DND-41 (cell line): ENCODE measurements at regions not wholly inside any gene's neighbourhood (a gene's known extent, or its start where the extent isn't known, plus 50 kb on each side); places are given as distances from the start of the nearest gene placed in this dataset.

ENCODE experiments used
- ATAC-seq: fragments of 200-7000 bp; cut with Tn5 transposase; 3 replicates; pipeline ENCODE4 v1.9.1; 2021; ENCODE audit warnings: low read depth; ENCODE audit not compliant: insufficient read depth
- DNase-seq: peaks from one replicate; pipeline ENCODE4 v3.0.0-alpha.2; 2020
- H2AFZ ChIP-seq: 2 replicates; pipeline ENCODE4 v1.6.0; 2012; ENCODE audit warnings: low read depth, low read length
- H3K27ac ChIP-seq: 2 replicates; pipeline ENCODE4 v1.5.1; 2012; ENCODE audit warnings: low read length, inconsistent platforms
- H3K27me3 ChIP-seq: fragments of 200-600 bp; sonication (generic); 2 replicates; pipeline ENCODE4 v1.6.0; 2012; ENCODE audit warnings: low read length, mild to moderate bottlenecking, inconsistent platforms; ENCODE audit not compliant: insufficient read depth, poor library complexity
- H3K36me3 ChIP-seq: 2 replicates; pipeline ENCODE4 v1.5.1; 2012; ENCODE audit warnings: low read length, inconsistent platforms; ENCODE audit not compliant: insufficient read depth
- H3K4me1 ChIP-seq: 2 replicates; pipeline ENCODE4 v1.5.1; 2012; ENCODE audit warnings: mild to moderate bottlenecking, low read length; ENCODE audit not compliant: insufficient read depth
- H3K4me2 ChIP-seq: 2 replicates; pipeline ENCODE4 v1.6.0; 2012; ENCODE audit warnings: mild to moderate bottlenecking, moderate library complexity, low read length, inconsistent platforms; ENCODE audit not compliant: insufficient read depth
- H3K4me3 ChIP-seq, 2 experiments: fragments of 200-600 bp in 1 of 2; shearing (Covaris generic) in 1 of 2; 2 replicates each; pipeline ENCODE4 v1.5.1; 2012 to 2016; ENCODE audit warnings: inconsistent platforms in 2 of 2, low read length in 2 of 2, mild to moderate bottlenecking in 2 of 2, low read depth in 1 of 2, moderate library complexity in 1 of 2
- H3K79me2 ChIP-seq: 2 replicates; pipeline ENCODE4 v1.6.0; 2012; ENCODE audit warnings: low read length, inconsistent platforms; ENCODE audit not compliant: insufficient read depth
- H3K9ac ChIP-seq: 2 replicates; pipeline ENCODE4 v1.6.0; 2012; ENCODE audit warnings: low read depth, mild to moderate bottlenecking, inconsistent platforms, low read length, moderate library complexity
- H3K9me3 ChIP-seq: 2 replicates; pipeline ENCODE4 v1.5.1; 2012; ENCODE audit warnings: low read length, moderate library complexity, mild to moderate bottlenecking, inconsistent platforms; ENCODE audit not compliant: insufficient read depth, severe bottlenecking
- H4K20me1 ChIP-seq: 2 replicates; pipeline ENCODE4 v1.6.0; 2012; ENCODE audit warnings: low read length; ENCODE audit not compliant: insufficient read depth
- EZH2 ChIP-seq: IDR thresholded peaks from 3 replicates; pipeline ENCODE4 v1.6.1; 2012; ENCODE audit warnings: borderline replicate concordance, low read depth, mild to moderate bottlenecking, moderate library complexity, low read length, inconsistent platforms; ENCODE audit not compliant: severe bottlenecking
- TF ChIP-seq, protein P1 (sequence below): IDR thresholded peaks from 2 replicates; pipeline ENCODE4 v1.5.1; 2012; ENCODE audit warnings: borderline replicate concordance, low read length, moderate library complexity, mild to moderate bottlenecking; ENCODE audit not compliant: poor library complexity, severe bottlenecking; ENCODE audit errors: extremely low read depth

DNA sequence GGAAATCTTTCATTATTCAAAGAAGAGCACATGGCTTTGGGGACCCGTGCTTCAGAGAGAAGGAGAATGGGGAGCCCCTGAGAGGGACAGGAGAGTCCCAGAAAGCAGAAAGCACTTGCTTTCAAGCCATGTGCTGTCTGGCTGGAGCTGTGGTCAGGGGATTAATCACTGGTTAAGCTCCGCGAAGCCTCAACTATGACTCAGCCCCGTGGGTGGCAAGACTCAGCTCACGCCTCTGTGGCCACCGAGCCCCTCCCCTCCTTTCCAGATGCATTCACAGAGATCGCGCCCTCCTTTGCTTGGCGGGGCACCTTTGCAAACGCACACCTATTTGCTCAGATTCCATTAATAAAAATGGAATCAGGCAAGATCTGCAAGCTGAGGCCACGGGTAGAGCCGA is 202.9 kb upstream of the TCERG1L start:
- ATAC-seq, result no peak

DNA sequence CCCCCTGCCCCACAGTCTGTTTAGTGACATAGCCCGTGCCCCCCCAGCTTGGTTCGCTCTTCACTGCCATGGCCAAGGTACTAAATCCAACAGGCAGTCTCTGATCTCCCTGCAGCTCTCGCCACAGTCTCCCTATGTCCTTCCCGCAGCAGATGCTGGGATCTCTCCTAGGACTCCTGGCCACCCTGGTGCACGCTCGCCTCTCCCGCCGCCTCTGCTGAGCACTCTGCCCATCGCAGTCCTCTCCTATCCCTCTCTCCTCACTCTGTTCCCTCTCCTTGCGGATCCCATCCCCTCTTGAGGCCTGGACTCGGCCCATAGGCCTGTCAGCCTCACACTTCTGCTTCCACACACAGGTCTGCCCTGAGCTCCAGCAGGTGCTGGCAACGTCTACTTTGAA is 204.8 kb upstream of the TCERG1L start:
- Histone ChIP-seq H3K4me2 (no peak overlapping the region), H3K27me3 (no peaks in the 10 kb centered on the region), H3K27ac (no peak overlapping the region), H2AFZ (no peak overlapping the region), H3K79me2 (no peaks in the 10 kb centered on the region), H3K36me3 (no peaks in the 10 kb centered on the region), H3K4me1 (no peaks in the 10 kb centered on the region), H3K9ac (no peak overlapping the region), H4K20me1 (no peaks in the 10 kb centered on the region), H3K9me3 (no peaks in the 10 kb centered on the region), H3K4me3 (no peak overlapping the region)
- ATAC-seq (no peak), DNase-seq (no peak)
- TF ChIP-seq, protein P1, sequence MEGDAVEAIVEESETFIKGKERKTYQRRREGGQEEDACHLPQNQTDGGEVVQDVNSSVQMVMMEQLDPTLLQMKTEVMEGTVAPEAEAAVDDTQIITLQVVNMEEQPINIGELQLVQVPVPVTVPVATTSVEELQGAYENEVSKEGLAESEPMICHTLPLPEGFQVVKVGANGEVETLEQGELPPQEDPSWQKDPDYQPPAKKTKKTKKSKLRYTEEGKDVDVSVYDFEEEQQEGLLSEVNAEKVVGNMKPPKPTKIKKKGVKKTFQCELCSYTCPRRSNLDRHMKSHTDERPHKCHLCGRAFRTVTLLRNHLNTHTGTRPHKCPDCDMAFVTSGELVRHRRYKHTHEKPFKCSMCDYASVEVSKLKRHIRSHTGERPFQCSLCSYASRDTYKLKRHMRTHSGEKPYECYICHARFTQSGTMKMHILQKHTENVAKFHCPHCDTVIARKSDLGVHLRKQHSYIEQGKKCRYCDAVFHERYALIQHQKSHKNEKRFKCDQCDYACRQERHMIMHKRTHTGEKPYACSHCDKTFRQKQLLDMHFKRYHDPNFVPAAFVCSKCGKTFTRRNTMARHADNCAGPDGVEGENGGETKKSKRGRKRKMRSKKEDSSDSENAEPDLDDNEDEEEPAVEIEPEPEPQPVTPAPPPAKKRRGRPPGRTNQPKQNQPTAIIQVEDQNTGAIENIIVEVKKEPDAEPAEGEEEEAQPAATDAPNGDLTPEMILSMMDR, result no peak
- TF ChIP-seq EZH2, result no peak

More for the DNA sequence above, 202.9 kb upstream of the TCERG1L start:
- no peaks in the 10 kb centered on the region for H4K20me1 ChIP-seq
- TF ChIP-seq EZH2, result no peak
- TF ChIP-seq, protein P1, result no peak
- no peaks in the 10 kb centered on the region for H3K36me3 ChIP-seq
- no peak overlapping the region for H3K27ac ChIP-seq
- H3K4me1 ChIP-seq, result no peaks in the 10 kb centered on the region
- H3K79me2 ChIP-seq, result no peaks in the 10 kb centered on the region
- H3K27me3 ChIP-seq, result no peaks in the 10 kb centered on the region
- no peak overlapping the region for H3K4me2 ChIP-seq
- peaks cover 8% of the 10 kb centered on the region for H3K9me3 ChIP-seq
- no peak overlapping the region for H3K9ac ChIP-seq
- DNase-seq, result no peak
- H2AFZ ChIP-seq, result no peak overlapping the region
- no peak overlapping the region for H3K4me3 ChIP-seq

DNA sequence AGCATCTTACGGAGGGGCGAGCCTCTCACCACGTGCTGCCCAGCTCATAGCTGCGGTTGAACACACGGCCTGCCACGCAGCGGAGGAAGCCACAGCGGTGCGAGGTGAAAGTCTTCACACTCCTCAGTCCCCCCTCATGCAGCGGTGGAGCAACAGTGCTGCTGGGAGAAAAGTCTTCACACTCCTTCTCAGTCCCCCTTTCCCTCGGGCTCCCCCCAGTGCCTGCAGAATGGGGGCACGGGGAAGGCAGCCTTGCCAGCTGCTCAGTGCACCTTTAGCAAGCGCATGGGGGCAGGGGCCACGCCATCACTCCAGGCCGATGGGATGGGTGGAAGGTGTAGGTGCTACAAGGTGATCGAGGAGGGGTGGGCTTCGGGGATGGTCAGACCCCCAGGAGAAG is 206.3 kb upstream of the TCERG1L start:
- no peak overlapping the region for H3K4me2 ChIP-seq
- no peak overlapping the region for H3K9ac ChIP-seq
- ATAC-seq (no peak), DNase-seq (no peak)
- H3K27me3 ChIP-seq, result no peaks in the 10 kb centered on the region
- no peak overlapping the region for H2AFZ ChIP-seq
- TF ChIP-seq EZH2, result no peak
- TF ChIP-seq, protein P1, result no peak
- H3K36me3 ChIP-seq, result no peaks in the 10 kb centered on the region
- no peaks in the 10 kb centered on the region for H3K9me3 ChIP-seq
- H3K4me1 ChIP-seq, result no peaks in the 10 kb centered on the region
- H4K20me1 ChIP-seq, result no peaks in the 10 kb centered on the region
- H3K4me3 ChIP-seq, result no peak overlapping the region
- H3K79me2 ChIP-seq, result no peaks in the 10 kb centered on the region
- no peak overlapping the region for H3K27ac ChIP-seq
